ENCODE measurements at regions not wholly inside any gene's neighbourhood (a gene's known extent, or its start where the extent isn't known, plus 50 kb on each side); places are given as distances from the start of the nearest gene placed in this dataset.
A peak's percentile ranks its signal among the peaks of the same experiment; 100 is the strongest.

DNA sequence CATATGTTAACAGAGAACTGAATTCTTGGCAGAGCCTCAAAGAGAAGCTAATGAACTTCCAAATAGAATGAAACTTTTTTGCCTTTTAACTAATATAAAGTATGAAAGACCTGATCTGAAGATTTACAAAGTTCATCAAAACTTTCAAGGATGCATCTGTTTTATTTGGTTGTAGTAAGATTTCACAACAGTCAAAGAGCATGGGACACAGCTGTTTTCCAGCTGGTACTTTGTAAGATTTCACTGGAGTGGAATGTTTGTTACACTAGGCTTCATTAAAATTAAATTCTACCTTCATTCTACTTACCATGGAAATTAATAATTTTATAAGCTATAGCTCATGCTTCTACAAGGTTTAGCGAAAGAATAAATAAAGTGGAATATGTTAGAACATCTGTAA is 351.2 kb downstream of the SLC6A15 start:
- no peak for DNase-seq (ENCODE audit: low read depth)

DNA sequence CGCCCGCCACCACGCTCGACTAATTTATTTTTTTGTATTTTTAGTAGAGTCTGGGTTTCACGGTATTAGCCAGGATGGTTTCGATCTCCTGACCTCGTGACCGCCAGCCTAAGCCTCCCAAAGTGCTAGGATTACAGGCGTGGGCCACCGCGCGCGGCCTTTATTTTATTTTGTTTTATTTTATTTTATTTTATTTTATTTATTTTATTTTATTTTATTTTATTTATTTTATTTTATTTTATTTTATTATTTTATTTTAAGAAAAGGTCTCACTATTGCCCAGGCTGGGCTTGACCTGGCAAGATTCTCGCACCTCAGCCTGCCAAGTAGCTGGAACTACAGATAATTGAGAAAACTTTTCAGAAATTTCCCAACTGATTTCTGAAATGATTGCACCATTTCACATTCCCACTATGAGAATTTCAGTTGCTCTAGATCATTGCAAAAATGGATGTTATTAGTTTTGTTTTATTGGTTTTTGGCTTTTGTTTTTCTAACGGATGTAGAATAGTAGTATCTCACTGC is 358.3 kb downstream of the SLC6A15 start:
- DNase-seq (ENCODE audit: low read depth), result no peak
- in situ Hi-C loops (cut with HindIII; ENCODE audit: low pct_unique_long_range_greater_than_20kb, low sequenced_read_pairs), result no loop called here

More for the DNA sequence above, 351.2 kb downstream of the SLC6A15 start:
- in situ Hi-C loops (cut with HindIII; ENCODE audit: low pct_unique_long_range_greater_than_20kb, low sequenced_read_pairs), result no loop called here

GRCh38 chr12:84553331-84554117 is 359.1 kb downstream of the SLC6A15 start:
- no peak for DNase-seq (ENCODE audit: low read depth)
- in situ Hi-C loops (cut with HindIII; ENCODE audit: low pct_unique_long_range_greater_than_20kb, low sequenced_read_pairs), result no loop called here

- no peak for DNase-seq (ENCODE audit: low read depth)
- in situ Hi-C loops (cut with HindIII; ENCODE audit: low pct_unique_long_range_greater_than_20kb, low sequenced_read_pairs), result no loop called here
Measured at GRCh38 chr12:84551373-84551772, 361.2 kb downstream of the SLC6A15 start.

DNA sequence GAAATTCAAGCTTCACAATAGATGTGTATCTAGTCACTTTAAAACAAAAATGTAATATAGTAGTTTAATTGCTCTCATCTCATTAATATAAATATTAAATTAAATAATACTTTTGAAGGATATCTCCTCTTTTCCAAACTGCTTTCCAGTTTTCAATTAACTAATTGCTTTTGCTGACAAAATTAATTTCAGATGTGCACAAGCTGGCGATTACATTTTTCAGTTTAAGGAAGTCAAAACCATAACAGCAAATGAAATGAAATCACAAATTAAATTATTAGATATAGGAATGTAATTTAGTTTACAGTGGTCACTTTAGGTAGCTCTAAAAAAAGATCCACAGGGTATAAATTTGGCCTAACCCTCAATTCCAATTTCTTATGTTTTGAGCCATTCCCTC is 362.1 kb downstream of the SLC6A15 start:
- no peak for DNase-seq (ENCODE audit: low read depth)
- in situ Hi-C loops (cut with HindIII; ENCODE audit: low pct_unique_long_range_greater_than_20kb, low sequenced_read_pairs), result no loop called here

DNA sequence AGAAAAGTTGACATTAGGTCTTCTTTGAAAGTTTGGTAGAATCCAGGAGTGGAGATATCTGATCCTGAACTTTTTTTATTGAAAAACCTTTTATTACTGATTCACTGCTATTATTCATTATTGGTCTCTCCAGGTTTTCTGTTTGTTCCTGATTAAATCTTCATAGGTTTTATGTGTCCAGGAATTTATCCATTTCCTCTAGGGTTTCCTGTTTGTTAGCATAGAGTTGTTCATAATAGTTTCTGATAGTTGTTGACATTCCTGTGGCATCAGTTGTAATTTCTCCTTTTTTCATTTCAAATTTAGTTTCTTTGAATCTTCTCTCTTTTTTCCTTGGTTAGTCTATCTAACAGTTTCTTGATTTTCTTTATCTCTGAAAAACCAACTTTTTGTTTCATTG is 370.3 kb downstream of the SLC6A15 start:
- DNase-seq (ENCODE audit: low read depth), result no peak
- in situ Hi-C loops (cut with HindIII; ENCODE audit: low pct_unique_long_range_greater_than_20kb, low sequenced_read_pairs), result no loop called here

GRCh38 chr12:84537666-84538065 is 374.9 kb downstream of the SLC6A15 start:
- in situ Hi-C loops (cut with HindIII; ENCODE audit: low pct_unique_long_range_greater_than_20kb, low sequenced_read_pairs), result no loop called here
- no peak for DNase-seq (ENCODE audit: low read depth)

- in situ Hi-C loops (cut with HindIII; ENCODE audit: low pct_unique_long_range_greater_than_20kb, low sequenced_read_pairs), result no loop called here
- DNase-seq (ENCODE audit: low read depth), result no peak
Measured at GRCh38 chr12:84512751-84513150, 399.8 kb downstream of the SLC6A15 start.

DNA sequence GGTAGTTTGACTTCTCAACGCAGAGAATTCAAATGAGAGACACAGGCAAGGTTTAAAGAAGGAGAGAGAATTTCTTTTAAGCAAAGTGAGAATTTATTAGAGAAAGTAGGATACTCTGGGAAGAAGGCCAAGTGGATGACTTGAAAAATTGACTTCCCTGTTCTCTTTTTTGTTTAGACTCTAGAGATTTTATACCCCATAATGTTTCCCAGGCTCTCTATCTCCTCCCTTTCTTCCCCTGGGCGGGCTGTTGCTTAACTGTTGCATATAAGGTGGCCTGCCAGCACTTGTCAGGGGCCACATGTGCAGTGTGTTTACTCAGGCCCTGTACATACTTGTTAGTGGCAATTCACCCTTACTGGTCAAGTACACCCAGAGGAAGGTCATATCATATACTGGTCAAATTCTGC is 403.7 kb downstream of the SLC6A15 start:
- in situ Hi-C loops (cut with HindIII; ENCODE audit: low pct_unique_long_range_greater_than_20kb, low sequenced_read_pairs), result no loop called here
- DNase-seq (ENCODE audit: low read depth), result no peak

DNA sequence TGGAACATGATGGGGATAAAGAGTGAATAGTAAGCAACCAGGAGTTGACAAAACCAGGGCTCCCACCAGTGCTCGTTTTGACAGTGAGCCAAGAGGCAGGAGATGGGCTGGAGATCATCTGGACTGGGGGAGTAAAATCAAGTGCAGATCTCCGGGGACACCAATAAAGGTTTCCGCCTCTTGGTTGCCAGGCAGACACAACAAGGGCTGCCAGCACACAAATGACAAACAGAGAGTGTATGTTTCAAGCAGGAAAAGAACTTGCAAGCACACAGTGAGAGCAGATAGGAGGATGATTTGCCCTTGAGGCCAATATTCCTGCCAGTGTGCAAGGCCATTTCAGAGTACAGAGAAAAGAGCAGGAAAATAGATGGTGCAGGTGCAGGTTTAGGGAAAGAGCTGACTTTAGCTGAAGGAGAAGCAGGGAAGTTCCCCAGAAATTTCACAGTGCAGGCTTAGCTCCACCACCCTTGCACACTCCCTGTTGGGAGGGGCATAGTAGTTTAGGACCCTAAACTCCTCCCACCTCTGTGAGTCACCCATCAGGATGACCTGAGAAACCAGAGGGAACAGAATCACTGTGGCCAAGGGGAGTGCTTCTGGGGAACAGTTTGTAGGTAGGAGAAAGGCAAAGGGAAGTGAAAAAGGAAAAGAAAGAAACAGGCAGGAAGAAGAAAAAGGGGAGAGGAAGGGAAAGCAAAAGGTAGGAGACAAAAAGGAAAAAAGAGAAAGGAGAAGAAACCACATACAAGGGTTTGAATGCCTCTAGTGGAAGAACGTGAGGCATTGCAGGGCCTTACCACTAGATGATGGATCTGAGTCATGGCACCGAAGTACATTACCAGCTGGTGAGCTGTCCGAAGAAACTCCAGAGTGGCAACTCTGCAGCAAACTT is 404.4 kb downstream of the SLC6A15 start:
- DNase-seq (ENCODE audit: low read depth), result peak; percentile 97
- in situ Hi-C loops (cut with HindIII; ENCODE audit: low pct_unique_long_range_greater_than_20kb, low sequenced_read_pairs), result no loop called here

DNA sequence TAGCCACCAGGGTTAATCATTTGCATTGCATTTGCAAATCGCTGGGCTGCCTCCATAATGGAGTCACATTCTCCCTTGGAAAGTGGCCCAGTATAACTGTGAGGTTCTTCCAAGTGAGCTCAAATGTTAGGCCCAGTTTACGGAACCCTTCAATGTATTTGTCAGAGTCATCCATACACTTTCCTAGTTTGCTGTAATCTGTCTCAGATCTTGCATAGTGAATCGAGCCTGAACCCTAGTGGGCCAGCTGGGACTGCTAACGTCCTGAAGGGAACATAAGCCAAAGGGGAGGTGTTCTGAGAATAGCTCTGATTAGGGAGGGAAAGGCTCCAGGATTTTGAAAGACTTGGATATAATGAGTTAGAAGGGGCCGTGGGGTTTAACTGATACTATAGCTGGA is 406.3 kb downstream of the SLC6A15 start:
- in situ Hi-C loops (cut with HindIII; ENCODE audit: low pct_unique_long_range_greater_than_20kb, low sequenced_read_pairs), result no loop called here
- no peak for DNase-seq (ENCODE audit: low read depth)

- DNase-seq (ENCODE audit: low read depth), result peak; percentile 67
- in situ Hi-C loops (cut with HindIII; ENCODE audit: low pct_unique_long_range_greater_than_20kb, low sequenced_read_pairs), result no loop called here
Measured at GRCh38 chr12:84502907-84503787, 409.5 kb downstream of the SLC6A15 start.

GRCh38 chr12:84502180-84502860 is 410.3 kb downstream of the SLC6A15 start:
- in situ Hi-C loops (cut with HindIII; ENCODE audit: low pct_unique_long_range_greater_than_20kb, low sequenced_read_pairs), result no loop called here
- no peak for DNase-seq (ENCODE audit: low read depth)

DNA sequence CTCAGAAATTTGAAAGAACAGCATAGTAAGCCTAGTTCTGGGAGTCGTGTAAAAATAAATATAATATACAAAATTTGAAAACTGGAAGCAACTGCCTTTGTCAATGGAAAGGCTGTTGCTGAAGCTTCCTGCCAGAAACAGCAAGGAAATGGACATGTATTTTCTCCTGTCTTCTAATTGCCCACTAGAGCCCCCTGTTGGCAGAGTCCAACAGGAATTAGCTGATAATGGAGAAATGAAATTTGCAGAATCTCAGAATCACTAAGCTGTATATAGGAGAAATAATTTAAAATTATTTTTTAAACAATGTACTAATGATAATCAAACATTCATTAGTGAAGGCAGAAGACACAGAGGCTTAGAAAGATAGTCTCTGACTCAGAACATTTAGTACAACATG is 414.8 kb downstream of the SLC6A15 start:
- DNase-seq (ENCODE audit: low read depth), result no peak
- in situ Hi-C loops (cut with HindIII; ENCODE audit: low pct_unique_long_range_greater_than_20kb, low sequenced_read_pairs), result no loop called here

GRCh38 chr12:84495711-84496110 is 416.9 kb downstream of the SLC6A15 start:
- no peak for DNase-seq (ENCODE audit: low read depth)
- in situ Hi-C loops (cut with HindIII; ENCODE audit: low pct_unique_long_range_greater_than_20kb, low sequenced_read_pairs), result no loop called here

DNA sequence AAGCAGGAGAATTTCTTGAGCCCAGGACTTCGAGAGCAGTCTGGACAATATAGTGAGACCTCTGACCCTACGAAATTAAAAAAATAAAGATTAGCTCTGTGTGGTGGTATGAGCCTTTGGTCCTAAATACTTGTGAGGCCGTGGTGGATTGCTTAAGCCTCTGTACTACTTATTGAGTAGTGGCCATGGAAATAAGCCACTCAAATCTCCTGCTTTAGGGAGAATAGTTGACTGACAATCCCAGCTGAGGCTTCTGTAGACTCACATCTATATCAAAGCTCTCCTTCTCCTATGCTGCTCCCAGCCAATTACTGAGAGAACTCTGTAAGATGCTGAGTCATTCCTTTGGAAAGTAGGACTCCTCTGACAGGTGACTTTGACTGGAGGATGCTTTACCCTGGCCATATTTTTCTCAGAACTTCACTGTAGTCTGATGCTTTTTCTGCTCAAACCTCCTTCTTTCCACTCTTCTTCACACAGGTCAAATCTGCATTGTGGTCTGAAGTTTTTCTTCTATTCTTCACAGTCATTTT is 420.2 kb downstream of the SLC6A15 start:
- peak; percentile 57 for DNase-seq (ENCODE audit: low read depth)
- in situ Hi-C loops (cut with HindIII; ENCODE audit: low pct_unique_long_range_greater_than_20kb, low sequenced_read_pairs), result no loop called here

DNA sequence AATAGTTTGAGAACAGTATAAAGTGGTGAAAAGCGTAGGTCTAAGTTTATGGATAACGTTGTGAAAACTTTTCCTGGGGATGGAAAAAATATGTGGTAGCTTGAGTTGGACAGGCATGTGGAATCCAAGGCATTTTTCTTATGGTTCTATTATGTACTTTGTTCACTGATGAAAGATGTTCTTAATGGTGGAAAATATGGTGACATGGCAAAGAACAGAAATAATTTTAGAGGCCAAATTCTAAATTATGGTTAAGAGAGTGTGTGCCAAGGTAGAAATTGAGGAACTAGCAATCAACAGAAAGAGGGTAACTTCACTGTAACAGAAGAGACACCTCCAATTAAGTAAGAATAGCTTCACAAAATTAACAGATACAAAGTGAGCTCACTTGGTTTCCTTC is 427.8 kb downstream of the SLC6A15 start:
- in situ Hi-C loops (cut with HindIII; ENCODE audit: low pct_unique_long_range_greater_than_20kb, low sequenced_read_pairs), result no loop called here
- no peak for DNase-seq (ENCODE audit: low read depth)

DNA sequence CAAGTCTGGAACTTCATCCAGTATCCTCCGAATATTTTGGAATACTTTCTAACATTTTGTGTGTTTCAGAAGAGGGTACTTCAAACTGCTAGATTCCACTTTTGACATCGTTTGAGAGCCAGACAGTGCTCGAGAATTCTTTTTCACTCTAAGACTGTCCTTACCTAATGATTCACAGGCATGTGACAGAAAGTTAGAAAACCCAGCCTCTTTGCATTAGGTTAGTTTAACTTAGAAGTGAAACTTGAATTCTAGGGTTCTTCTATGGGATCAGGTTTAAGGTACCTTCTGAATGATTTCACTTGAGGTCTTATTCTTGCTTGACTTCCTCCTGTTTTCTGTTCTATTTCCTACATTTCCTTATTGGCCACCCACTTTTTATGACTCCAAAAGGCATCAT is 431.8 kb downstream of the SLC6A15 start:
- in situ Hi-C loops (cut with HindIII; ENCODE audit: low pct_unique_long_range_greater_than_20kb, low sequenced_read_pairs), result no loop called here
- DNase-seq (ENCODE audit: low read depth), result no peak
